ENCODE measurements at regions not wholly inside any gene's neighbourhood (a gene's known extent, or its start where the extent isn't known, plus 50 kb on each side); places are given as distances from the start of the nearest gene placed in this dataset.

DNA sequence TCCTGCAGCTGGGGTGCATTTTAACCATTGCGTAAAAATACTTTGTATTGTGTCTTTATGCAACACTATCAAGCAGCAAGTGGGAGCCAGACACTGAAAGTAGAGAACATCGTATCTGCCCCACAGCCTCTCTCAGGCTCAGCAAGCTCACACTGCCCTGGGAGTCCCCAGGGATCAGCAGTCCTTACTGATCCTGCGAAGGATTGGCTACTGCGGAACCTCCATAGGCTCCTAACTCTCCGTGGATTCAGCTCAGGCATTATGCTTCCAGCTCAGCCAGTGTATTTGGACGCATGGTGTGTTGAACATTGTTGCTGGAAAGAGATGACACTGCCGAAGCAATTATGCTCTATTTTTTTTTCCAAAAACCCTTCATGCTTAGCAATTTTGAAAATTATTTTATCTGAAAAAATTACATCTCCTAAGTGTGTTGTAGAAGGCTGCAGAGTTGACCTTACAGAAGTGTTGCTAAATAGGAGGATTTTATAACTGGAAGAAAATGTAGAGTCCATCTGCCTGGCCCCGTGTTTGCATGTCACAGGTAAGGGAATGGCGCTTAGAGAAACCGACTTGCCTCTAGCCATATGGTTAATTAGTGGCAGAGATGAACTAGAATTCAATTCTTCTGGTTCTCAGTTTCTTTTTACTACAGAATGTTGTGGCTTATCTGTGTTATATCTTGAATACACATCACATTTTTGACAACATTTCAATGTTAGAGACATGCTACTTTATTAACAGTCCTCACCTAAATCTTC, 276.4 kb upstream of the COBL start:
- WGBS, 2 experiments (ENCODE audit: extremely low coverage in 1 of 2, insufficient coverage in 1 of 2, insufficient read length in 1 of 2, insufficient replicate concordance in 2 of 2, low coverage in 1 of 2, low lambda C conversion rate in 2 of 2, missing lambda C conversion rate in 1 of 2) = 87% methylated on average over 10 of the region's 10 CpGs; no CpG with 5 or more reads in 1 of the 2 experiments
- no peak overlapping the region for H2BK20ac ChIP-seq (ENCODE audit: low read length)
- POLR2A ChIA-PET (ENCODE audit: partially characterized antibody) = interaction anchor here (0.7 kb wide), 1 partner anchor 131 kb away, joined by 3 read pairs; no protein-coding TSS in a partner anchor
- no peak overlapping the region for H4K91ac ChIP-seq (replicated peaks; ENCODE audit: insufficient read length, low read length)
- H3K4ac ChIP-seq (replicated peaks; ENCODE audit: insufficient read length, low read depth, low read length) = no peak overlapping the region
- no peaks in the 10 kb centered on the region for H3K36me3 ChIP-seq (ENCODE audit: control insufficient read depth in 2 of 4, insufficient read depth in 4 of 4, low read length in 3 of 4)
- CTCF ChIA-PET (ENCODE audit: partially characterized antibody) = interaction anchor here (1.7 kb wide), 1 partner anchor 162 kb away, joined by 6 read pairs; no protein-coding TSS in a partner anchor
- H3K18ac ChIP-seq (ENCODE audit: extremely low read depth, low read length) = no peak overlapping the region
- no peak for FAIRE-seq
- no peak overlapping the region for H3K4me3 ChIP-seq (ENCODE audit: extremely low read depth in 1 of 4, insufficient read depth in 2 of 4, low read depth in 3 of 4, low read length in 4 of 4)
- H2AFZ ChIP-seq (ENCODE audit: low read length) = 0 out of 2 replicates have a peak overlapping the region, but pooled peaks have one; percentile 35
- H3K9me3 ChIP-seq (ENCODE audit: insufficient read depth in 2 of 2, low read depth in 1 of 2, low read length in 1 of 2) = no peaks in the 10 kb centered on the region
- H3K9ac ChIP-seq (replicated peaks in 1 of 4; ENCODE audit: extremely low read depth in 1 of 4, low read depth in 3 of 4, low read length in 3 of 4) = no peak overlapping the region
- H3K23me2 ChIP-seq (ENCODE audit: low read depth, low read length) = no peaks in the 10 kb centered on the region
- no peak overlapping the region for H3K27ac ChIP-seq (ENCODE audit: low read depth, low read length)
- no peak overlapping the region for H2BK5ac ChIP-seq (ENCODE audit: low read depth, low read length)
- no peaks in the 10 kb centered on the region for H4K20me1 ChIP-seq (replicated peaks in 1 of 2; ENCODE audit: control insufficient read depth in 1 of 2, insufficient read depth in 2 of 2, low read length in 2 of 2)
- no peak overlapping the region for H2BK12ac ChIP-seq (ENCODE audit: low read depth, low read length)
- H3K23ac ChIP-seq (ENCODE audit: insufficient read length) = no peak overlapping the region
- H3K4me2 ChIP-seq (ENCODE audit: insufficient read depth in 1 of 2, low read depth in 2 of 2, low read length in 2 of 2) = no peak overlapping the region
- H3K27me3 ChIP-seq (replicated peaks in 1 of 4; ENCODE audit: control insufficient read depth in 3 of 4, extremely low read depth in 1 of 4, insufficient read depth in 3 of 4, low read length in 3 of 4) = peaks cover 0 to 2% (median 0%) of the 10 kb centered on the region in 4 experiments; a peak in 2 of 7 replicates
- TF ChIP-seq RFX5 (IDR thresholded peaks at IDR 0.05; ENCODE audit: borderline replicate concordance, low read depth, low read length) (no peak), ATF2 (IDR thresholded peaks at IDR 0.05; ENCODE audit: low read length) (no peak), SIRT6 (IDR thresholded peaks at IDR 0.05; ENCODE audit: low read length) (no peak), HDAC6 (IDR thresholded peaks at IDR 0.05; ENCODE audit: low read depth, low read length) (no peak)
- H2AK5ac ChIP-seq (ENCODE audit: low read depth, low read length) = no peak overlapping the region
- H4K8ac ChIP-seq (ENCODE audit: extremely low read depth, insufficient read depth, low read length) = no peak overlapping the region
- no peaks in the 10 kb centered on the region for H3K79me2 ChIP-seq (ENCODE audit: control insufficient read depth in 1 of 2, insufficient read depth in 2 of 2, low read length in 2 of 2)
- no peak overlapping the region for H4K5ac ChIP-seq (ENCODE audit: insufficient read length, low read depth, low read length)
- no peak overlapping the region for H3K14ac ChIP-seq (ENCODE audit: insufficient read length)
- H2BK15ac ChIP-seq (ENCODE audit: low read length) = no peak overlapping the region
- no peak overlapping the region for H3K56ac ChIP-seq (replicated peaks; ENCODE audit: insufficient read length, low read depth, low read length)
- no peak for DNase-seq (ENCODE audit: low read depth in 1 of 2, low spot score in 2 of 2)
- no peak overlapping the region for H2BK120ac ChIP-seq (replicated peaks; ENCODE audit: low read depth, low read length)
- H3K79me1 ChIP-seq (ENCODE audit: low read depth, low read length) = no peaks in the 10 kb centered on the region
- H3K4me1 ChIP-seq (replicated peaks in 1 of 4; ENCODE audit: control insufficient read depth in 3 of 4, insufficient read depth in 4 of 4, low read length in 3 of 4) = no peaks in the 10 kb centered on the region

Data from H1 (cell line).